Activated T-helper 2 cell treated with anti-CD3 and anti-CD28 coated beads, Interferon-gamma antibody, Interleukin-2, Interleukin-4, amounts not matched to agents 10 μg/mL and 5 μg/mL and 100 μg/mL, durations not matched to agents 14 hours and 24 hours and 36 hours (primary cell): ENCODE measurements at regions not wholly inside any gene's neighbourhood (a gene's known extent, or its start where the extent isn't known, plus 50 kb on each side); places are given as distances from the start of the nearest gene placed in this dataset.

ENCODE experiments used
- DNase-seq: peaks from one replicate; pipeline ENCODE4 v3.0.0; 2021; ENCODE audit warnings: low spot score
- H3K27ac Mint-ChIP-seq: one replicate; pipeline ENCODE4 v1.8.0; 2021; ENCODE audit warnings: mixed read lengths
- H3K27me3 Mint-ChIP-seq: one replicate; pipeline ENCODE4 v1.8.0; 2021; ENCODE audit warnings: low read depth, mixed read lengths
- H3K36me3 Mint-ChIP-seq: one replicate; pipeline ENCODE4 v1.8.0; 2021; ENCODE audit warnings: low read depth, mixed read lengths
- H3K4me1 Mint-ChIP-seq: one replicate; pipeline ENCODE4 v1.8.0; 2021; ENCODE audit warnings: low read depth, mixed read lengths
- H3K4me3 Mint-ChIP-seq: one replicate; pipeline ENCODE4 v1.8.0; 2021; ENCODE audit warnings: low read depth, mild to moderate bottlenecking, moderate library complexity, mixed read lengths
- H3K9me3 Mint-ChIP-seq: one replicate; pipeline ENCODE4 v1.8.0; 2021; ENCODE audit warnings: mixed read lengths
- intact Hi-C: fragments of 100-400 bp; cut with micrococcal nuclease; formaldehyde crosslinking; loops from one replicate; pipeline ENCODE4 v1.15.1; 2023

DNA sequence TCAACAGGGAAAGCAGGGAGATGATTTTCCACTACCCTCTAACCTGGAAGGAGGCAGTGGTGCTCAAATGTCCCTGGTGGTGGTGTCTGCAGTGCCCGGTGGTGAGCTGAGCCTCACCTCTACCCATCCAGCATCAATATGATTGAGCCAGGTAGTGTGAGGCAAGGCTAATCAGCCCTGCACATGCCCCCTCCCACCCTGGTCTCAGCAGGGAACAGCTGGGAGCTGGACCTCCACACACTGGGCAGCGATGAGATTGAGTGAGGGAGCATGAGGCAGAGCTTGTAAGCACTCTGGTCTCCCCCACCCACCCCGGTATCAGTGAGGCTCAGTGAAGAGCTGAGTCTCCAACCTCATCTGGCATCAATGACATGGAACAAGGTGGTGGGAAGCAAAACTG lies 634.3 kb downstream of the PTPRU start:
- Mint-ChIP-seq H3K9me3 (no peaks in the 10 kb centered on the region), H3K36me3 (no peaks in the 10 kb centered on the region), H3K27ac (no peak overlapping the region), H3K4me3 (no peak overlapping the region), H3K4me1 (no peaks in the 10 kb centered on the region), H3K27me3 (peaks cover 1% of the 10 kb centered on the region)
- intact Hi-C loops, result no loop called here
- DNase-seq, result no peak

GRCh38 chr1:29869802-29870201 lies 633.5 kb downstream of the PTPRU start:
- H3K9me3 Mint-ChIP-seq, result no peaks in the 10 kb centered on the region
- H3K27me3 Mint-ChIP-seq, result peaks cover under 1% of the 10 kb centered on the region
- H3K36me3 Mint-ChIP-seq, result no peaks in the 10 kb centered on the region
- DNase-seq, result no peak
- no peak overlapping the region for H3K4me3 Mint-ChIP-seq
- H3K27ac Mint-ChIP-seq, result no peak overlapping the region
- no peaks in the 10 kb centered on the region for H3K4me1 Mint-ChIP-seq
- intact Hi-C loops, result no loop called here

- Mint-ChIP-seq H3K27me3 (no peaks in the 10 kb centered on the region), H3K4me1 (no peaks in the 10 kb centered on the region), H3K27ac (no peak overlapping the region), H3K4me3 (no peak overlapping the region), H3K36me3 (no peaks in the 10 kb centered on the region), H3K9me3 (no peaks in the 10 kb centered on the region)
- intact Hi-C loops, result no loop called here
- no peak for DNase-seq
These were observed 632.6 kb downstream of the PTPRU start for GRCh38 chr1:29868944-29869343.

DNA sequence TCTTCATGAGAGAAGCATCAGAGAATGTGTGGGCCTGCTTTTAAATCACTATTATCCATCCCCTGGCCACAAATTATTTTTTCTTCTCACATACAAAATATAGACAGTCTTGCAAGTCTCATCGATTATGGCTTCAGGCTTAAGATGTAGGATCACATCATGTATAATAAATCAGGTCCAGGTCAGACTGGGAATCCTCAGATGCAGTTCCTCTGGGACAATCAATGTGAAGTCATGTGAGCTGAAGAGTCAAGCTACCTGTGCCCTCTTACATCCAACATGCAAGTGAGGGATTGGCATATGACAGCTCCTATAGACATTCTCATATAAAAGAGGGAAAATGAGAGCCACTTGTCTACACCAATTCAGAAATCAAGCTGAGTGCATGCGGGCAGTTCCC lies 631.8 kb downstream of the PTPRU start:
- H3K4me1 Mint-ChIP-seq, result no peaks in the 10 kb centered on the region
- H3K27me3 Mint-ChIP-seq, result no peaks in the 10 kb centered on the region
- no peak overlapping the region for H3K4me3 Mint-ChIP-seq
- no peak overlapping the region for H3K27ac Mint-ChIP-seq
- DNase-seq, result no peak
- H3K9me3 Mint-ChIP-seq, result no peaks in the 10 kb centered on the region
- intact Hi-C loops, result no loop called here
- no peaks in the 10 kb centered on the region for H3K36me3 Mint-ChIP-seq

DNA sequence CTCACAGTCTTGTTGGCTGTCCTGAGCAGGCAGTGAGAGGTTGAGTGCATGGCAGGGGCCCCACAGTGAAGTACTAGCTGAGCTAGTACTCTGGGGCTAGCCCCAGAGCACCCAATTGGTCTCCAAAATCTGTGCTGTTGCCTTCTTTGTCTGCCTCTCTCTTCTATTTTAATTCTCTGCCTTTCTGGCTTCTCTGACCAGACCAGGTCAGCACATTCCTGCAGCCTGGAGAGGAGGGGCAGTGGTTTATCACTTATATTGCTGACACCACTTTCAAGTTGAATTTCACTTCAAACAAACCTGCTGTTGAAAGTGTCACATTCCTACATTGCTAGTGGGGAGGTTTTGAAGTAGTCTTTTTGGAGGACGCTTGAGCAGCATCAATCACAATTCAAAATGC lies 628.7 kb downstream of the PTPRU start:
- Mint-ChIP-seq H3K36me3 (no peaks in the 10 kb centered on the region), H3K9me3 (peaks cover 12% of the 10 kb centered on the region), H3K4me3 (no peak overlapping the region), H3K27me3 (no peaks in the 10 kb centered on the region), H3K27ac (no peak overlapping the region), H3K4me1 (no peaks in the 10 kb centered on the region)
- intact Hi-C loops, result no loop called here
- DNase-seq, result no peak

- H3K36me3 Mint-ChIP-seq, result no peaks in the 10 kb centered on the region
- DNase-seq, result no peak
- H3K9me3 Mint-ChIP-seq, result peaks cover 12% of the 10 kb centered on the region
- intact Hi-C loops, result no loop called here
- H3K27me3 Mint-ChIP-seq, result no peaks in the 10 kb centered on the region
- no peak overlapping the region for H3K4me3 Mint-ChIP-seq
- H3K27ac Mint-ChIP-seq, result no peak overlapping the region
- H3K4me1 Mint-ChIP-seq, result no peaks in the 10 kb centered on the region
These were observed 628.2 kb downstream of the PTPRU start for GRCh38 chr1:29864431-29865022.

GRCh38 chr1:29861922-29862321 lies 625.6 kb downstream of the PTPRU start:
- Mint-ChIP-seq H3K36me3 (no peaks in the 10 kb centered on the region), H3K4me1 (no peaks in the 10 kb centered on the region), H3K9me3 (peaks cover 12% of the 10 kb centered on the region), H3K27me3 (no peaks in the 10 kb centered on the region), H3K27ac (no peak overlapping the region), H3K4me3 (no peak overlapping the region)
- no peak for DNase-seq
- intact Hi-C loops, result no loop called here

DNA sequence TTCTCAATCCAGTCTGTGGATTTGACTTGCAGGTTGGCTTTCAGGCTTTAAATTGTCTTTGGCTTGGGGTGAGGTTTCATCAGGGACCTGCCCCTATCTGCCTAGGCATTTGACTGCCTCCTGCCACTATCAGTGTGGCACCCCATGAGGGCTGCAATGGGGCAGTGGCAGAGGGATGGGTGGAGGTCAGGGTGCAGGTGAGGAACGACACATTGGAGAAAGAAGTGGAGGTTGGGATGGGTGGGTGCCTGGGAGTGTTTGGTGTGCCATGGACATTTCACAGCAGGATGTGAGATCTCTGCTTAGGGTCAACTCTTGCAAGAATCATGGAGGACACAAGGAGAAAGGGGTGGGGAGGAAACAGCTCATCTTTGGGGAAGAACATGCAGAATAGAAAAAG lies 625.1 kb downstream of the PTPRU start:
- peaks cover 12% of the 10 kb centered on the region for H3K9me3 Mint-ChIP-seq
- H3K27ac Mint-ChIP-seq, result no peak overlapping the region
- no peak overlapping the region for H3K4me3 Mint-ChIP-seq
- intact Hi-C loops, result no loop called here
- no peaks in the 10 kb centered on the region for H3K36me3 Mint-ChIP-seq
- H3K27me3 Mint-ChIP-seq, result no peaks in the 10 kb centered on the region
- no peak for DNase-seq
- H3K4me1 Mint-ChIP-seq, result no peaks in the 10 kb centered on the region

- no peak for DNase-seq
- intact Hi-C loops, result no loop called here
- H3K27me3 Mint-ChIP-seq, result no peaks in the 10 kb centered on the region
- no peaks in the 10 kb centered on the region for H3K36me3 Mint-ChIP-seq
- H3K27ac Mint-ChIP-seq, result no peak overlapping the region
- H3K9me3 Mint-ChIP-seq, result peaks cover 12% of the 10 kb centered on the region
- H3K4me3 Mint-ChIP-seq, result no peak overlapping the region
- no peaks in the 10 kb centered on the region for H3K4me1 Mint-ChIP-seq
These were observed 624.4 kb downstream of the PTPRU start for GRCh38 chr1:29860681-29861080.

GRCh38 chr1:29860056-29860455 lies 623.7 kb downstream of the PTPRU start:
- H3K27me3 Mint-ChIP-seq, result no peaks in the 10 kb centered on the region
- no peak for DNase-seq
- H3K4me1 Mint-ChIP-seq, result no peaks in the 10 kb centered on the region
- intact Hi-C loops, result no loop called here
- peaks cover 12% of the 10 kb centered on the region for H3K9me3 Mint-ChIP-seq
- no peak overlapping the region for H3K4me3 Mint-ChIP-seq
- H3K27ac Mint-ChIP-seq, result no peak overlapping the region
- no peaks in the 10 kb centered on the region for H3K36me3 Mint-ChIP-seq

DNA sequence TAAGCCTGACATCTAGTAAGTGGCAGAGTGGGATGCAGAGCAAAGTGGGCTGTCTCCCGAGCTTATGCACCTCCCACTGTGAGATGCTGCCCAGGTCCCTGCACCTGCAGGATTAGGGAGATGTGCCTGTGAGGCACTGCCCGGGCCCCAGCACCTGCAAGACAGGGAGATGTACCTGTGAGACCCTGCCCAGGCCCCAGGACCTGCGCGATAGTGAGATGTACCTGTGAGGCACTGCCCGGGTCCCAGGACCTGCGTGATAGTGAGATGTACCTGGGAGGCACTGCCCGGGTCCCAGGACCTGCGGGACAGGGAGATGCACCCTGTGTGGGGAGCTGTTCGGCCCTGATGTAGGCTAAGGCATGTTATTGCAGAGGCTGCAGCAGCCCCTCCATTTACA lies 622.8 kb downstream of the PTPRU start:
- intact Hi-C loops, result no loop called here
- Mint-ChIP-seq H3K27me3 (no peaks in the 10 kb centered on the region), H3K36me3 (no peaks in the 10 kb centered on the region), H3K4me3 (no peak overlapping the region), H3K27ac (no peak overlapping the region), H3K4me1 (no peaks in the 10 kb centered on the region), H3K9me3 (peaks cover 12% of the 10 kb centered on the region)
- no peak for DNase-seq

DNA sequence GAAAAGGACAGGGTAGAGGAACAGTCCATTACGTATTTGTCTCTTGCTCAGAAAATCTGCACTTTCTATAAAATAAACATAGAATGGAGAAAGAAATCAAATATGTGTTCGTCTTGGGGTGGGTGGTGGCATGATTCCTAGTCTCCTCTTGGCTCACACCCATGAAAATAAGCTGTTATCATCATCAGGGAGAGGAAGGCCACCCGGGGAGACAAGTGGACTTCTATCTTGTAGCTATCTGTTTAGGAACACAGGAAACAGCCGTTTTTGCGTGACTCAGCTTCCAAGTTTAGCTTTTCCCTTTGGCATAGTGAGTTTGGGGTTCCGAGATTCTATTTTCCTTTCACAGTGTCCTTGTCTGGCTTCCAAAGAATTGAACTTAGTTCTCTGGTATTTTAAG lies 622.3 kb downstream of the PTPRU start:
- H3K9me3 Mint-ChIP-seq, result peaks cover 12% of the 10 kb centered on the region
- H3K4me3 Mint-ChIP-seq, result no peak overlapping the region
- no peak overlapping the region for H3K27ac Mint-ChIP-seq
- H3K27me3 Mint-ChIP-seq, result no peaks in the 10 kb centered on the region
- no peaks in the 10 kb centered on the region for H3K36me3 Mint-ChIP-seq
- DNase-seq, result no peak
- no peaks in the 10 kb centered on the region for H3K4me1 Mint-ChIP-seq
- intact Hi-C loops, result no loop called here

DNA sequence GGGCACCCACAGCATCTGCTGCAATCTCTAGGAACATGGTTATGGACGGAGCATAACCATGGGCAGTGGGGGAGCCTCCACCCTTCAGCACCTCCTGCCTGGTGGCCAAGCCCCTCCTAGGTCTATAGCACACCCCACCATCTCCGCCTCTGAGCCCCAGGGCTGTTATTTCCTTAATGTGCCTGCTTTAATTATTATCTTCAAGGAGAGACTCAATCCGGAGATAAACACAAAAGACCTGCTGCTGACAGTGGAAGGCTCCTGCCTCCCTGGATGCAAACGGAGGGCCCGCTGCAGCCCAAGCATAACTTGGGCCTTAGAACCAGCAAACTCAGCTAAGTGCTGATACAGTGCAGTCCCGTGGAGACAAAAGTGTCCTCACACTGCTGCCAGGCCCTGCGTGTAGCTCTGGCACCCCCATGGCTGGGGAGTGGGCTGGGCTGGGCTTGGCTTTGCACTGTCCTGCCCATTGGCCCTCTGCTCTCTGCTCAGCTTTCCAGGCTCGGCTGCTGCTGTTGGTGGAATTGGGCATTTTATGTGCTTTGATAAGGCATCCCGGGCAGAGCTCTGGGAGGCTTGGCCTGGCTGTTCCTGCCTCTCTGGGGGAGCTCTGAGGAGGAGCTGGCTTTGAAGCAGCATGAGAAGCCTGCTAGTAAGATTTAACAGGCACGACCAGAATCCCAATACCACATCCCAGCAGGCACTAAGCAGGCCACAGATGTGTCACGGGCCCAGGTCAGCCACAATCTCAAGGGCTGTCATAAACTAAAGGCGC lies 620.2 kb downstream of the PTPRU start:
- H3K4me3 Mint-ChIP-seq, result no peak overlapping the region
- H3K27me3 Mint-ChIP-seq, result no peaks in the 10 kb centered on the region
- H3K27ac Mint-ChIP-seq, result no peak overlapping the region
- intact Hi-C loops, result no loop called here
- H3K36me3 Mint-ChIP-seq, result no peaks in the 10 kb centered on the region
- peaks cover 8% of the 10 kb centered on the region for H3K9me3 Mint-ChIP-seq
- no peaks in the 10 kb centered on the region for H3K4me1 Mint-ChIP-seq
- DNase-seq, result no peak
